Suprapubic skin (tissue), 4 donors: ENCODE measurements at regions not wholly inside any gene's neighbourhood (a gene's known extent, or its start where the extent isn't known, plus 50 kb on each side); places are given as distances from the start of the nearest gene placed in this dataset.
"Not testable (repeated sequence)": the region's sequence is repeated elsewhere in the genome, so short reads cannot be mapped to it uniquely, and the experiment has no call there.

ENCODE experiments used
- DNase-seq, 2 donors: peaks; one replicate each; pipeline ENCODE4 v3.0.0-alpha.2; 2019; ENCODE audit warnings: low spot score in 2 of 2
- H3K27ac ChIP-seq: fragments of 200-600 bp; sonication (generic); one replicate; pipeline ENCODE4 v1.5.1; 2019
- H3K27me3 ChIP-seq: fragments of 200-600 bp; sonication (generic); one replicate; pipeline ENCODE4 v1.5.1; 2019
- H3K36me3 ChIP-seq: fragments of 200-600 bp; sonication (generic); one replicate; pipeline ENCODE4 v1.5.1; 2019
- H3K4me1 ChIP-seq: fragments of 200-600 bp; sonication (generic); one replicate; pipeline ENCODE4 v1.5.1; 2019
- H3K4me3 ChIP-seq: fragments of 200-600 bp; sonication (generic); one replicate; pipeline ENCODE4 v1.5.1; 2019; ENCODE audit warnings: mild to moderate bottlenecking
- H3K9me3 ChIP-seq: fragments of 200-600 bp; sonication (generic); one replicate; pipeline ENCODE4 v1.5.1; 2019
- EP300 ChIP-seq: sonication (generic); formaldehyde crosslinking; IDR thresholded peaks from one replicate; pipeline ENCODE4 v1.6.1; 2017; ENCODE audit warnings: antibody characterized with exemption
- POLR2A ChIP-seq, 2 donors: fragments of 450-650 bp; IDR thresholded peaks; one replicate each; pipeline ENCODE4 v1.6.1; 2017; ENCODE audit warnings: antibody characterized with exemption in 2 of 2, mild to moderate bottlenecking in 2 of 2, moderate library complexity in 2 of 2
- POLR2AphosphoS5 ChIP-seq, 3 donors: sonication (generic); formaldehyde crosslinking; IDR thresholded peaks; one replicate each; pipeline ENCODE4 v1.6.1; 2017; ENCODE audit warnings: antibody characterized with exemption in 3 of 3
- WGBS: methylation state at CpG from one replicate; pipeline ENCODE4 v1.1.5; 2018; 5-methylcytosine and 5-hydroxymethylcytosine counted together
- TF ChIP-seq, protein P1 (sequence below), 2 donors: fragments of 200-600 bp in 1 of 2; fragments of 450-650 bp in 1 of 2; sonication (generic) in 1 of 2; IDR thresholded peaks; one replicate each; pipeline ENCODE4 v1.5.1; 2016 to 2019; ENCODE audit warnings: antibody characterized with exemption in 2 of 2, mild to moderate bottlenecking in 1 of 2, moderate library complexity in 1 of 2

DNA sequence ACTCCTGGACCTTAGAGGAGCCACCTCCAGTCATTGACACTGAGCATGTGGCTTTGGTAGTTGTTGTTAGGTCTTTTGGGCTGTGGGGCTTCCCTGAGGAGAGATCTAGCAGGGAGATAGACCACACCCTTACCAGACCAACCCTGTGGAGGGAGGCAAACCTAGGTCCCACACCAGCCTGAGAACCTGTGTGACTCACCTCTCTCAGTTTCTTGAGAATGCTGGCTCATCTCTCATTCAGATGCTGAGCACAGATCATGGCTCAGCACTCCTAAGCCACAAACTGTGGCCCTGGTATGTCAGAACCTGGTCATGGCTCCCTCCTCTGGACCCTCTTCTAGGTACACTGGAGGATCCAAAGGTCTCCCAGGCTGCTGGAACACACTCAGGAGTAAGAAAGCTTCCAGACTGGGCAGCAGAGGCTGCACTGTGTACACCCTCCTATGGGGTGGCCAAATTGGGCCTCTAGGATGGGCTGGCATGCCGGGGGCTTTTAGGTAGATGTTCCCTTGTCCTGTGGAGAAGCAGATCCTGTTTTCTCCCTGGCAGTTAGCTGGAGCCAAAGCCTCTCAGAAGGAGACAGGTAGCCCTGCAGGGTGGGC lies 1294.5 kb downstream of the KHDRBS2 start:
- Histone ChIP-seq H3K9me3 (no peaks in the 10 kb centered on the region), H3K4me1 (no peaks in the 10 kb centered on the region), H3K36me3 (no peaks in the 10 kb centered on the region), H3K4me3 (no peak overlapping the region), H3K27me3 (no peaks in the 10 kb centered on the region), H3K27ac (no peak overlapping the region)
- TF ChIP-seq POLR2A (IDR thresholded peaks at IDR 0.05): no peak
- TF ChIP-seq EP300: no peak
- TF ChIP-seq POLR2AphosphoS5 (IDR thresholded peaks at IDR 0.05): no peak
- TF ChIP-seq, protein P1, sequence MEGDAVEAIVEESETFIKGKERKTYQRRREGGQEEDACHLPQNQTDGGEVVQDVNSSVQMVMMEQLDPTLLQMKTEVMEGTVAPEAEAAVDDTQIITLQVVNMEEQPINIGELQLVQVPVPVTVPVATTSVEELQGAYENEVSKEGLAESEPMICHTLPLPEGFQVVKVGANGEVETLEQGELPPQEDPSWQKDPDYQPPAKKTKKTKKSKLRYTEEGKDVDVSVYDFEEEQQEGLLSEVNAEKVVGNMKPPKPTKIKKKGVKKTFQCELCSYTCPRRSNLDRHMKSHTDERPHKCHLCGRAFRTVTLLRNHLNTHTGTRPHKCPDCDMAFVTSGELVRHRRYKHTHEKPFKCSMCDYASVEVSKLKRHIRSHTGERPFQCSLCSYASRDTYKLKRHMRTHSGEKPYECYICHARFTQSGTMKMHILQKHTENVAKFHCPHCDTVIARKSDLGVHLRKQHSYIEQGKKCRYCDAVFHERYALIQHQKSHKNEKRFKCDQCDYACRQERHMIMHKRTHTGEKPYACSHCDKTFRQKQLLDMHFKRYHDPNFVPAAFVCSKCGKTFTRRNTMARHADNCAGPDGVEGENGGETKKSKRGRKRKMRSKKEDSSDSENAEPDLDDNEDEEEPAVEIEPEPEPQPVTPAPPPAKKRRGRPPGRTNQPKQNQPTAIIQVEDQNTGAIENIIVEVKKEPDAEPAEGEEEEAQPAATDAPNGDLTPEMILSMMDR (IDR thresholded peaks at IDR 0.05): no peak
- no peak for DNase-seq
- 100% methylated on average over 1 of the region's 1 CpG for WGBS

DNA sequence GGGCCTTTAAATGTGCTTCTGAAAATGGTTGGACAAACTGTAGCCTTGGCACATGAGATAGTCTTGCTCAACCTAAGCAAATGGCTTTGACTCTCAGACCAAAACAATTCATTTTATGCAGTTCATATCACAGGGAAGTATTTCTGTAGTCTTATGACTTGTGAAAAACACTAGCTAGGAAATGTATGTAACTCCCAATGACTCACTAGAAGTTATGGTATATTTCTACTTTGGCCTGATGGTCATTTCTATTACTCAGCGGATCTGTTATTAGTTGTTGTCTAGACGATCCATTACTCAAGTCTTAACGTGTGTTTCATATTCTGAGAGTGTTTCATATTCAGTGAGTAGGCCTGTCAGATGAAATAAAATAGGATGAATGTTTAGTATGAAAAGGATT lies 1333.5 kb downstream of the KHDRBS2 start:
- TF ChIP-seq POLR2A (IDR thresholded peaks at IDR 0.05): no peak
- TF ChIP-seq POLR2AphosphoS5 (IDR thresholded peaks at IDR 0.05): no peak
- no peak for TF ChIP-seq EP300
- WGBS: 65% methylated on average over 3 of the region's 3 CpGs
- Histone ChIP-seq H3K4me1 (no peaks in the 10 kb centered on the region), H3K36me3 (no peaks in the 10 kb centered on the region), H3K27ac (no peak overlapping the region), H3K9me3 (no peaks in the 10 kb centered on the region), H3K27me3 (no peaks in the 10 kb centered on the region), H3K4me3 (no peak overlapping the region)
- DNase-seq: no peak

DNA sequence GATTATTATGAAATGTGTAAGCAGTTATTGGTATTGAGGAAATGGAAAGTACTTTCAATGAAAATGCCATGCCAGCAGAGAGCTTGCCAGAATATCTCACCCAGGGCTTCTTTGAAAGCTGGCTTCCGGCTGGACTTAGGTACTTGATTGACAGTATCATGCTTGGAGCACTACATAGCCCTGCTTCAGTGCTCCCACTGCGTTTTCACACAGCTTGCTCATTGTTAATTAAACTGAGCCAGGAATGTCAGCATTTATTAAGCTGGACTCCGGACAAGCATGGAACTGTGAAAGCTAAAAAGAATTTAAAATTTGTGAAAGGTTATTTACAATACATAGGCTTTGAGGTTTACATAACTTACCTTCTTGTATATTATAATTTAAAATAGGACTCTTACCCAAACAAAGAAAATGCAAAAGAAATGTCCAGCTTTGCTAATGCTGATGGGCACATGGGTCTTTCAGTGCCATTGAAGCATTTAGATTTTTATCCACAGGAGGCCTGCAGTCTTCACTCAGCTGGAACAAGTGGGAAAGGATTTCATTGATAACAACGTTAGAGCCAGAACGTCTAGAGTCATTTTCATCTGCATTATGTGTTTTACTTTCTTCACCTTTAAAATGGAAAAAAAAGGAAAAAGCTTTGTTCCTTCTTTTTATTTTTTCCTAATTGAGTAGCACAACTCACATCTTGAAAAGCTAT lies 1335.7 kb downstream of the KHDRBS2 start:
- not testable (repeated sequence) for H3K4me1 ChIP-seq, H3K27me3 ChIP-seq, DNase-seq, H3K9me3 ChIP-seq, H3K27ac ChIP-seq, H3K36me3 ChIP-seq, H3K4me3 ChIP-seq
- WGBS: 51% methylated on average over 5 of the region's 5 CpGs

DNA sequence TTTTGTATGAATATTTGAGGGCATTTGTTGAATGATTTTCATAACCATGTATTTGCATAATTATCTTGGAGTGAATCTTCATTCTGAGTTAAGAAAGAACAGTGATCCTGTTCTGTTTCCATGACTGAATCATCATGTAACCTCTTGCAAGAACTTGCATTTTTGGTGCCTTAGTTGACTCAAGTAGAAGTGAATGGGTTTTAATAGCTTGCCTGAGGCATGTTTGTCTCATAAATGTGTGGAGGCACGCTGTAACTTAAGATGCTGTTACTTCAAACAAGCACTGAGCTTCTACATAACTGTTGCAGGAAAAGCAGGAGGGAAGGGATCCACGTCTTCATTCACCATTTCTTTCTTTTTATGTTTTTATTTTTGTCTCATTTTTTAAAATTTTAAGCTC lies 1338.6 kb downstream of the KHDRBS2 start:
- H3K27ac ChIP-seq, H3K4me1 ChIP-seq, H3K9me3 ChIP-seq, H3K4me3 ChIP-seq, DNase-seq, H3K27me3 ChIP-seq, H3K36me3 ChIP-seq: not testable (repeated sequence)
- 22% methylated on average over 2 of the region's 2 CpGs for WGBS

DNA sequence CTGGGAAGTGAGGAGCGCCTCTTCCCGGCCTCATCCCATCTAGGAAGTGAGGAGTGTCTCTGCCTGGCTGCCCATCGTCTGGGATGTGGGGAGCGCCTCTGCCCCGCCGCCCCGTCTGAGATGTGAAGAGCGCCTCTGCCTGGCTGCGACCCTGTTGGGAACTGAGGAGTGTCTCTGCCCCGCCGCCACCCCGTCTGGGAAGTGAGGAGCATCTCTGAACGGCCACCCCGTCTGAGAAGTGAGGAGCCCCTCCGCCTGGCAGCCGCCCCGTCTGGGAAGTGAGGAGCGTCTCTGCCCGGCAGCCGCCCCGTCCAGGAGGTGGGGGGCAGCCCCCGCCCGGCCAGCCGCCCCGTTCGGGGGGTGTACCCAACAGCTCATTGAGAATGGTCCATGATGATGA lies 1341.2 kb downstream of the KHDRBS2 start:
- not testable (repeated sequence) for H3K4me1 ChIP-seq, H3K27ac ChIP-seq, H3K36me3 ChIP-seq, H3K9me3 ChIP-seq, H3K4me3 ChIP-seq, H3K27me3 ChIP-seq
- 95% methylated on average over 23 of the region's 26 CpGs for WGBS
- DNase-seq: peak in 1 of 2 donors; percentile 53

DNA sequence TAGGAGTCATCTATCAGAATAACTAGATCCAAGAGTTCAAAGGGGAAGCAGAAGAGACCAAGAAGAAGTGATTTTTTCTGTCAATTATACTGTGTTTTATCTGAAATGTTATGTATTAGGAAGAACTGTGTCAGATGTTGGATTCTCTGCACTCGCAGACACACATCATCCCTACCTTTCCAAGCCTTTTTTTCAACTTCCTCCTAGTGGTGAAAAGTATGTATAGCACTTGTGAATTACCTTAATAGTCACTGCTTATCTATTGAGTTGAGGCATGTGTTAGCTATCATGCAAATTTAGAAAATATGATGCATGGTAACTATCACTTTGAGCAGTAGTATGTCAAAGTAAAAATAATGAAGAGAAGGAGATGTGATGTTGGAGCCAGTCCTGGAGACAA lies 1350.1 kb downstream of the KHDRBS2 start:
- not testable (repeated sequence) for H3K9me3 ChIP-seq, H3K4me3 ChIP-seq, H3K4me1 ChIP-seq, H3K27ac ChIP-seq, H3K36me3 ChIP-seq, DNase-seq, H3K27me3 ChIP-seq
- 38% methylated on average over 1 of the region's 1 CpG for WGBS

DNA sequence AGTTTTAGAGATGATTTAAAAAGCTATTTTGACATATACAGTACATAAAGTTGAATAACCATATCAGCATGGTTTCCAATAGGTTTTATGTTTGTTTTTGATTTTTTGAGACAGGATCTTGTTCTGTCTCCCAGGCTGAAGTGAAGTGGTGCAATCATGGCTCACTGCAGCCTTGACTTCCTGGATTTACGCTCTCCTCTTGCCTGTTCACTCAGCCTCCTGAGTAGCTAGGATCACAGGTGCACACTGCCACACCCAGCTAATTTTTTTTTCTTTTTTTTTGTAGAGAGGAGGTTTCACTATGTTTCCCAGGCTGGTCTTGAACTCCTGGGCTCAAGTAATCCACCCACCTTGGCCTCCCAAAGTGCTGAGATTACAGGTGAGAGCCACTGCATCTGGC lies 1366.4 kb downstream of the KHDRBS2 start:
- H3K27ac ChIP-seq, H3K9me3 ChIP-seq, H3K4me3 ChIP-seq, H3K36me3 ChIP-seq, DNase-seq, H3K4me1 ChIP-seq, H3K27me3 ChIP-seq: not testable (repeated sequence)
- 72% methylated on average over 1 of the region's 1 CpG for WGBS

DNA sequence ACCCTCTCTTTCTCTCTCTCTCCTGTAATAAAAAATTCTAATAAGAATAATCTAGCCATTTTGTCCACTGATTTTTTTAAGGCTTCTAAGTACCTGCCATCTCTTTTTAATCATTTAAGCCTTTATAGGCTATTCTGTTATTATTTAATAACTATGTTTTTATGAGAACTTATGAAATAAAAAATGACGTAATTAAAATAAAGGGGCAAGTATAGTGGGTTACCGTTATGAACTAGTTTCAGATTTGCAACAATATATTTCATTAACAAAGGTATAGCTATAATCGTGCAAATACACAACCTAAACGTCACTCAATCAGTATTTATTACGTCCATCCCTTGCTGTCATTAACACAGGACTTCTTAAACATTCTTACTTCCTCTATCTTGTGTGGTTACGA lies 1382.2 kb downstream of the KHDRBS2 start:
- DNase-seq, H3K9me3 ChIP-seq, H3K4me3 ChIP-seq, H3K27me3 ChIP-seq, H3K36me3 ChIP-seq, H3K4me1 ChIP-seq, H3K27ac ChIP-seq: not testable (repeated sequence)
- WGBS: 79% methylated on average over 6 of the region's 6 CpGs

DNA sequence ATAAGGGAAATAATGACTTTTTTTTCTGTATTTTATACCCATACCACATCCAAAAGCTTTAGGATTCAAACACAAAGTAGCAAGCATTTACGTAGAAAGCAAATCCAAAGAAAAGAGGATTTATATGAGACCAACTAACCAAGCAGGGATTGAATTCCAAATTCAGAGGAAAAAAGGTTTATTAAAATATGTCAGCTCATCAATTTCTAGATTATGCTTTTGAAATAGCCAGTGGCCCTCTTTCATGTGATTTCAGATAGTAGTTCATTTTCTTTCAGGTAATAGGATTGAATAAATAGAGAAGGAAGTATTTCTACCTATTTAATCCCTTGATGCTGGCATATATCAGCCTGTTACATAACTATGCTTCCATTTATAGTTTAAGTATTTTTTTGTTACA lies 1392.7 kb downstream of the KHDRBS2 start:
- not testable (repeated sequence) for H3K36me3 ChIP-seq, H3K27ac ChIP-seq
- 92% methylated on average over 1 of the region's 1 CpG for WGBS

More for the DNA sequence above, 1392.7 kb downstream of the KHDRBS2 start:
- not testable (repeated sequence) for DNase-seq, H3K27me3 ChIP-seq, H3K9me3 ChIP-seq, H3K4me1 ChIP-seq, H3K4me3 ChIP-seq
